AG04449 (cell line): ENCODE measurements at regions not wholly inside any gene's neighbourhood (a gene's known extent, or its start where the extent isn't known, plus 50 kb on each side); places are given as distances from the start of the nearest gene placed in this dataset.

Source experiments
- CTCF ChIA-PET: fragments of 350-600 bp; formaldehyde crosslinking; extraction: SDS; loops from one replicate; lab custom pipeline; 2021; ENCODE audit warnings: antibody characterized with exemption; lab: Yijun Ruan, JAX
- POLR2A ChIA-PET: fragments of 400-600, 350-600 bp; formaldehyde crosslinking; extraction: SDS; loops from one replicate; lab custom pipeline; 2020; ENCODE audit warnings: antibody characterized with exemption, inconsistent platforms; lab: Yijun Ruan, JAX
- DNase-seq: peaks from one replicate; pipeline ENCODE4 v3.0.0-alpha.2; 2010; ENCODE audit warnings: low read depth, low spot score
- H3K4me3 ChIP-seq: 2 replicates; pipeline ENCODE4 v1.5.1; 2011; ENCODE audit warnings: low read depth, mild to moderate bottlenecking, control low read depth, low read length
- CTCF ChIP-seq: IDR thresholded peaks from one replicate; pipeline ENCODE4 v1.5.1; 2011; ENCODE audit warnings: mild to moderate bottlenecking, moderate library complexity, low read length, control low read depth, inconsistent platforms; ENCODE audit not compliant: insufficient read depth; ENCODE audit errors: missing control alignments

- TF ChIP-seq CTCF, result no peak
- POLR2A ChIA-PET, result no interaction called here
- CTCF ChIA-PET, result no interaction called here
- no peak overlapping the region for H3K4me3 ChIP-seq
- no peak for DNase-seq
Measured at GRCh38 chr10:106134326-106135000, 1030.0 kb downstream of the SORCS1 start.

- DNase-seq, result no peak
- ChIA-PET POLR2A (no interaction called here), CTCF (no interaction called here)
- TF ChIP-seq CTCF, result no peak
- H3K4me3 ChIP-seq, result no peak overlapping the region
Measured at GRCh38 chr10:106133451-106133850, 1031.1 kb downstream of the SORCS1 start.

- POLR2A ChIA-PET, result no interaction called here
- CTCF ChIA-PET, result no interaction called here
- DNase-seq, result no peak
- H3K4me3 ChIP-seq, result no peak overlapping the region
- TF ChIP-seq CTCF, result no peak
Measured at GRCh38 chr10:106132956-106133355, 1031.5 kb downstream of the SORCS1 start.

- ChIA-PET POLR2A (no interaction called here), CTCF (no interaction called here)
- no peak for DNase-seq
- TF ChIP-seq CTCF, result no peak
- no peak overlapping the region for H3K4me3 ChIP-seq
Measured at GRCh38 chr10:106114656-106115186, 1049.8 kb downstream of the SORCS1 start.

- TF ChIP-seq CTCF, result no peak
- no peak overlapping the region for H3K4me3 ChIP-seq
- ChIA-PET CTCF (no interaction called here), POLR2A (no interaction called here)
- DNase-seq, result no peak
Measured at GRCh38 chr10:106111246-106111645, 1053.3 kb downstream of the SORCS1 start.

- ChIA-PET POLR2A (no interaction called here), CTCF (no interaction called here)
- TF ChIP-seq CTCF, result no peak
- no peak overlapping the region for H3K4me3 ChIP-seq
- no peak for DNase-seq
Measured at GRCh38 chr10:106107706-106108105, 1056.8 kb downstream of the SORCS1 start.
